ENCODE measurements at regions not wholly inside any gene's neighbourhood (a gene's known extent, or its start where the extent isn't known, plus 50 kb on each side); places are given as distances from the start of the nearest gene placed in this dataset.

DNA sequence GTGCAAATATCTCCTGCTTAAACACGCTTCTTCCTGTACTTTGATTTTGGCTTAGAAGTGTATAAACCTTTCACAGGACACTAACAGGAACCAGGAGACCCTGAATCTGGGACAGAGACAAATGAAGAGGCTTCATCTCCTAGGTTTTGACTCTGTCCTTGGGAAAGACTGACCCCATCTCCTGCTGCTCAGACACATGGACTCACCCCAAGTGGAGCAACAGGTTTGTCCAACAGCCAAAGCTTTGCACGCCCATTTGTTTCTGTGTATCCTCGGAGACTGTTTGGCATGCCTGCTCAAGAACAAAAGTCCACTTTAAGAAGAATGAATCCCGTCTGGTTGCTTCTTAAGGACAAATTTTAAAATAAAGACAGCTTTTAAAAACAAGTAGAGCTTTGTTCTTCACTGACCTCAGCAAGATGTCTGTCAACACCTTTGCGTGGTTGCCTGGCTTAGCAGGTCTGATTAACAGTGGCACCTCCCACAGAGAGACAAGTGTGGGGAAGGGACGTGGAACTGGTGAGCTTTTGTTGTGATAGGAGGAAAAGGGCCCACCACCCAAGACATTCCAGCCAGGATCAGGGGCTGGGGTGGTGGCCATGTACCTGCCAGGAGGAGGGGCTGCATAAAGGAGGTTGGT, 202.6 kb downstream of the SOD2 start:
- TF ChIP-seq REST (IDR thresholded peaks at IDR 0.05; ENCODE audit: insufficient read depth in 1 of 2, low read depth in 2 of 2, low read length in 2 of 2) (no peak), POLR2AphosphoS5 (IDR thresholded peaks at IDR 0.05; ENCODE audit: low read depth, low read length) (no peak)
